ENCODE measurements at regions not wholly inside any gene's neighbourhood (a gene's known extent, or its start where the extent isn't known, plus 50 kb on each side); places are given as distances from the start of the nearest gene placed in this dataset.

GRCh38 chrX:99705701-99706100 is 704.4 kb downstream of the PCDH19 start:
- no peak for DNase-seq

- DNase-seq: no peak
Observed at GRCh38 chrX:99703473-99703872, 706.6 kb downstream of the PCDH19 start.

- DNase-seq: no peak
Observed at GRCh38 chrX:99698451-99698850, 711.6 kb downstream of the PCDH19 start.

GRCh38 chrX:99663136-99663535 is 746.9 kb downstream of the PCDH19 start:
- no peak for DNase-seq

GRCh38 chrX:99654188-99654587 is 755.9 kb downstream of the PCDH19 start:
- no peak for DNase-seq

GRCh38 chrX:99653352-99653751 is 756.7 kb downstream of the PCDH19 start:
- DNase-seq: peak; percentile 2

GRCh38 chrX:99613041-99613440 is 797.0 kb downstream of the PCDH19 start:
- no peak for DNase-seq

GRCh38 chrX:99603091-99603814 is 806.8 kb downstream of the PCDH19 start:
- DNase-seq: no peak

GRCh38 chrX:99602107-99602506 is 808.0 kb downstream of the PCDH19 start:
- no peak for DNase-seq

GRCh38 chrX:99588936-99589335 is 821.1 kb downstream of the PCDH19 start:
- no peak for DNase-seq

- no peak for DNase-seq
Observed at GRCh38 chrX:99572711-99573110, 837.4 kb downstream of the PCDH19 start.

- no peak for DNase-seq
Observed at GRCh38 chrX:99549381-99549780, 860.7 kb downstream of the PCDH19 start.

GRCh38 chrX:99522450-99522849 is 887.6 kb downstream of the PCDH19 start:
- DNase-seq: no peak

GRCh38 chrX:99507768-99508167 is 902.3 kb downstream of the PCDH19 start:
- no peak for DNase-seq

GRCh38 chrX:99495453-99495852 is 914.6 kb downstream of the PCDH19 start:
- DNase-seq: no peak

GRCh38 chrX:99494668-99495067 is 915.4 kb downstream of the PCDH19 start:
- DNase-seq: no peak

- DNase-seq: no peak
Observed at GRCh38 chrX:99480728-99481127, 929.3 kb downstream of the PCDH19 start.

GRCh38 chrX:99469439-99469838 is 940.6 kb downstream of the PCDH19 start:
- no peak for DNase-seq

GRCh38 chrX:99468993-99469392 is 941.1 kb downstream of the PCDH19 start:
- DNase-seq: no peak

- no peak for DNase-seq
Observed at GRCh38 chrX:99461223-99461622, 948.9 kb downstream of the PCDH19 start.

GRCh38 chrX:99445336-99445735 is 964.7 kb downstream of the PCDH19 start:
- DNase-seq: no peak

GRCh38 chrX:99421796-99422195 is 988.3 kb downstream of the PCDH19 start:
- DNase-seq: no peak

- no peak for DNase-seq
Observed at GRCh38 chrX:99415470-99415869, 994.6 kb downstream of the PCDH19 start.

- DNase-seq: no peak
Observed at GRCh38 chrX:99413317-99413716, 996.8 kb downstream of the PCDH19 start.

GRCh38 chrX:99398545-99398944 is 1011.5 kb downstream of the PCDH19 start:
- no peak for DNase-seq

Measured in NCI-H1417 treated with DMSO at 0.1 percent for 48 hours (cell line).